Stimulated activated effector memory CD8-positive, alpha-beta T cell treated with anti-CD3 and anti-CD28 coated beads, Interleukin-12 subunit alpha, Interleukin-12 subunit beta, amount 100 ng/mL, for 72 hours (primary cell): ENCODE measurements at regions not wholly inside any gene's neighbourhood (a gene's known extent, or its start where the extent isn't known, plus 50 kb on each side); places are given as distances from the start of the nearest gene placed in this dataset.

Source experiments
- ATAC-seq: fragments of 150-1000 bp; cut with Tn5 transposase; 2 replicates; pipeline ENCODE4 v1.10.0; 2021
- DNase-seq, 2 donors: peaks; one replicate each; pipeline ENCODE4 v3.0.0; 2021 to 2022; ENCODE audit warnings: low spot score in 2 of 2
- H3K27ac Mint-ChIP-seq: one replicate; pipeline ENCODE4 v1.8.0; 2022; ENCODE audit warnings: mild to moderate bottlenecking, mixed read lengths
- H3K36me3 Mint-ChIP-seq: one replicate; pipeline ENCODE4 v1.8.0; 2022; ENCODE audit warnings: mild to moderate bottlenecking, mixed read lengths
- H3K4me1 Mint-ChIP-seq: one replicate; pipeline ENCODE4 v1.8.0; 2022; ENCODE audit warnings: mixed read lengths
- H3K4me3 Mint-ChIP-seq: one replicate; pipeline ENCODE4 v1.8.0; 2022; ENCODE audit warnings: mild to moderate bottlenecking, mixed read lengths
- H3K9me3 Mint-ChIP-seq: one replicate; pipeline ENCODE4 v1.8.0; 2022; ENCODE audit warnings: mixed read lengths

DNA sequence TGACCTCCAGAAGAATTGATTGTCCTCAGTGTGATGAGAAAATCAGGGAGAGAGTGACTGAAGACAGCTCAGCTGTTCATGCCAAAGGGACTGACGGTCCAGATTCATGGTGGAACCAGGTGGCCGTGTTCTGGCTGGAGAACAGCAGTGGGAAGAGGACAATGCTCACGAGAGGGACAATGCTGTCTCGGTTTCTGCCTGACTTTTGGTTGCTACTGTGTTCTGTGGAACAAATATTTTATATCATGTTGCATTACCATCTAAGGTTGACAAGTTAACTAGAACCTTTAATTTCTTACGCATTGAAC lies 58.0 kb upstream of the ULK4 start:
- no peak for ATAC-seq
- no peaks in the 10 kb centered on the region for H3K9me3 Mint-ChIP-seq
- DNase-seq = no peak
- H3K36me3 Mint-ChIP-seq = peaks cover 7% of the 10 kb centered on the region
- no peak overlapping the region for H3K27ac Mint-ChIP-seq
- no peak overlapping the region for H3K4me3 Mint-ChIP-seq
- peaks cover 63% of the 10 kb centered on the region for H3K4me1 Mint-ChIP-seq

DNA sequence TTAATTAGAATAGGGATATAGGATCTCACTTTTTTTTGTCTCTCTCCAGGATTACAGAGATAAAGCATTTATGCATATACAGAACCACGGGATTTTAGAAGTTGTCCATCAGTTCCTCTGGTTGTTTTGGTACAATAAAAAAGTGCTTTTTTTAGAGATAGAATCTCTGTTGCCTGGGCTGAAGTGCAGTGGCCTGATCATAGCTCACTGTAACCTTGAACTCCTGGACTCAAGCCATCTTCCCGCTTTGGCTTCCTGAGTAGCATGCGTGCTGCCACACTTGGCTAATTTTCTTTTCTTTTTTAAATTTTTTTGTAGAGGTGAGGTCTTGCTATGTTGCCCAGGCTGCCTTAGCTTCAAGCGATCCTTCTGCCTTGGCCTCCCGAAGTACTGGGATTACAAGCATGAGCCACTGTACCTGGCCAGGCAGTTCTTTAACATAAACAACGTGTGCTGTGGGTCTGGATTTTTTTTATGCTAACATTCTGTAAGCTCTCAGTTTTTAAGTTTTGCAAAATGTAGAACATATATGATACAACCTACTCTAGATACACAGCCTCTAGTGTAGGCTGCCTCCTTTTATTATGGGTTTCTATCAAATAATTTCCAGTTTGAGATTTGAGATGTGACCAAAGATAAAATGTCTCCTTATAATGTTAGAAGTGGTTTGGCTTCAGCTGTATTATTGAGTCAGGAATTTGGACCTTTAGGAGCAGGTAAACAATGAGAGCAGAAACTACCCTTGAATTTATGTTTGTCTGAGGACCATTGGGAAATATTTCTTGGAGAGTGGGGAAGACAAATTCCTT lies 57.4 kb upstream of the ULK4 start:
- Mint-ChIP-seq H3K9me3 (no peaks in the 10 kb centered on the region), H3K4me1 (peaks cover 64% of the 10 kb centered on the region), H3K36me3 (peaks cover 12% of the 10 kb centered on the region), H3K27ac (no peak overlapping the region), H3K4me3 (no peak overlapping the region)
- ATAC-seq = no peak
- DNase-seq = no peak

GRCh38 chr3:42014921-42015533 lies 53.1 kb upstream of the ULK4 start:
- Mint-ChIP-seq H3K4me1 (peaks cover 47% of the 10 kb centered on the region), H3K36me3 (peaks cover 21% of the 10 kb centered on the region), H3K4me3 (peak overlapping the region; percentile 88), H3K9me3 (no peaks in the 10 kb centered on the region), H3K27ac (peak overlapping the region; percentile 69)
- DNase-seq (peak in 1 of 2 donors; percentile 56), ATAC-seq (no peak)

GRCh38 chr3:42014458-42014920 lies 52.6 kb upstream of the ULK4 start:
- Mint-ChIP-seq H3K36me3 (peaks cover 21% of the 10 kb centered on the region), H3K4me3 (peak overlapping the region; percentile 88), H3K4me1 (peaks cover 42% of the 10 kb centered on the region), H3K27ac (peak overlapping the region; percentile 69), H3K9me3 (no peaks in the 10 kb centered on the region)
- DNase-seq (peak in 1 of 2 donors; percentile 53), ATAC-seq (no peak)

GRCh38 chr3:42013691-42014457 lies 52.0 kb upstream of the ULK4 start:
- Mint-ChIP-seq H3K4me1 (peaks cover 39% of the 10 kb centered on the region), H3K9me3 (no peaks in the 10 kb centered on the region), H3K4me3 (peak overlapping the region; percentile 88), H3K36me3 (peaks cover 21% of the 10 kb centered on the region), H3K27ac (peak overlapping the region; percentile 96)
- DNase-seq = peak; percentile 24 to 71
- peak; percentile 18 for ATAC-seq

DNA sequence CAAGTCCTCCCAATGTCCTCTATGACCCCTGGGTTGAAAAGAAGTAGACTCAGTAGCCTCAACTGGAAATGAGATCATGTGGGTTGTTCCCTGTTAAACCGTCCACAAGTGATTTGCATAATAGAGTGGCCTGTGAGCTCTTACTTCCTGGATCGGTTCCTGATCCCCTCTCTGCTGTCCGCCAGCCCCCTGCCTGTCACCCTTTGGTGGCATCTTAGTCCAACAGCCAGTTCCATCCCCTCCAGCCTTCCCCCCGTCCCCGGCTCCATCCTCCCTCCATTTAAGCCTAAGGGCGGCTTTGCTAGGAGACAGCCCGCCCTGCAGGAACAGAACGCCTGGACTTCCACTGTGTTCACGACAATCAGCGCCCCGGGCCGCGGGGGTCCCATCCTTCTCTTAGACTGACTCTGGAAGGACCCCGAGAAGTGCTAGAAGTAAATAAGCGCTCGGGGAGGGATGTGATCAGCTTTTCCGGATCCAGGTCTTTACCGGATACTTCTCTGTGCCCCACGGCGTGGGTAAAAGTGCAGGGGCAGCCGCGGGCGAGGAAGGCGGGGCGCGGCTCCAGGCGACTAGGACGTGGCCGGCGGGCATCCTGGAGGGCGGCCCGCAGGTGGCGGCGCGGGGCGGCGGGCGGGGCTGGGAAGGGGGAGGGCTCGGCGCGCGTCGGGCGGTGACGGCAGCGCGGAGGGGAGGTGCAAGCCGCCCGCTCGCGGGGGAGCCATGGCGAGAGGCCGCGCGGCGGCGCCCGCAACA lies 51.2 kb upstream of the ULK4 start:
- Mint-ChIP-seq H3K4me1 (peaks cover 39% of the 10 kb centered on the region), H3K27ac (peak overlapping the region; percentile 96), H3K36me3 (peaks cover 21% of the 10 kb centered on the region), H3K9me3 (no peaks in the 10 kb centered on the region), H3K4me3 (peak overlapping the region; percentile 88)
- DNase-seq (peak; percentile 59 to 78), ATAC-seq (peak; percentile 87)

DNA sequence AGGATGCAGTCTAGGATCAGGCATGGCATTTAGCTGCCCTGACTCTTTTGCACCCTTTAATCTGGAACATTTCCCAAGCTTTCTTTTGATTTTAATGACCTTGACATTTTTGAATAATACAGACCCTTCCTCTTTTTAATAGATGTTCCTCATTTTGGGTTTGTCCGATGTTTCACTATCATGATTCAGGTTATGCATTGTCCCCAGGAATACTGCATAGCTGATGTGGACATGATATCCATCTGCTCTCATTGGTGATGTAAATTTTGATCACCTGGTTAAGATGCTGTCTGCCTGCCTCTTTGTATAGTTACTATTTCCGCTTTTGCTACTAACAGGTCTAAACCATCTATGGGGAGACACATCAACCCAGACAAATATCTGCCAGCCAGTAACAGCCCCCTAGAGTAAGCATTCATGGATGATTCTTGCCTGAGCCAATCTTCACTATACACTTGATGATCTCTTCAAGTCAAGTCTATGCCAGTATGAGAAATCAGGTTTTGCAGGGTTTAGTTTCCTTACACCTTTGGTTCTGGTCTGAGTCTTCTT lies 50.6 kb upstream of the ULK4 start:
- Mint-ChIP-seq H3K36me3 (peaks cover 21% of the 10 kb centered on the region), H3K27ac (peak overlapping the region; percentile 96), H3K4me3 (peak overlapping the region; percentile 88), H3K9me3 (no peaks in the 10 kb centered on the region), H3K4me1 (peaks cover 39% of the 10 kb centered on the region)
- DNase-seq (no peak), ATAC-seq (no peak)
